ENCODE measurements at regions not wholly inside any gene's neighbourhood (a gene's known extent, or its start where the extent isn't known, plus 50 kb on each side); places are given as distances from the start of the nearest gene placed in this dataset.
"Not testable (repeated sequence)": the region's sequence is repeated elsewhere in the genome, so short reads cannot be mapped to it uniquely, and the experiment has no call there.

GRCh38 chr3:87706176-87706575, 352.6 kb downstream of the CGGBP1 start:
- Histone ChIP-seq H3K36me3 (ENCODE audit: control insufficient read depth, insufficient read depth, low read length) (no peaks in the 10 kb centered on the region), H3K27me3 (ENCODE audit: control insufficient read depth, insufficient read depth, low read length) (no peaks in the 10 kb centered on the region), H3K4me3 (ENCODE audit: low read depth, low read length) (no peak overlapping the region)
- TF ChIP-seq CTCF (IDR thresholded peaks at IDR 0.05; ENCODE audit: insufficient read depth, low read length, poor library complexity, severe bottlenecking): no peak
- DNase-seq (ENCODE audit: low read depth): no peak

- Histone ChIP-seq H3K27me3 (ENCODE audit: control insufficient read depth, insufficient read depth, low read length) (no peaks in the 10 kb centered on the region), H3K4me3 (ENCODE audit: low read depth, low read length) (no peak overlapping the region), H3K36me3 (ENCODE audit: control insufficient read depth, insufficient read depth, low read length) (no peaks in the 10 kb centered on the region)
- no peak for DNase-seq (ENCODE audit: low read depth)
- TF ChIP-seq CTCF (IDR thresholded peaks at IDR 0.05; ENCODE audit: insufficient read depth, low read length, poor library complexity, severe bottlenecking): no peak
Observed at GRCh38 chr3:87702600-87702999, 356.2 kb downstream of the CGGBP1 start.

- Histone ChIP-seq H3K4me3 (ENCODE audit: low read depth, low read length) (no peak overlapping the region), H3K27me3 (ENCODE audit: control insufficient read depth, insufficient read depth, low read length) (no peaks in the 10 kb centered on the region), H3K36me3 (ENCODE audit: control insufficient read depth, insufficient read depth, low read length) (no peaks in the 10 kb centered on the region)
- TF ChIP-seq CTCF (IDR thresholded peaks at IDR 0.05; ENCODE audit: insufficient read depth, low read length, poor library complexity, severe bottlenecking): no peak
- no peak for DNase-seq (ENCODE audit: low read depth)
Observed at GRCh38 chr3:87696124-87697013, 362.4 kb downstream of the CGGBP1 start.

- no peak overlapping the region for H3K4me3 ChIP-seq (ENCODE audit: low read depth, low read length)
- H3K36me3 ChIP-seq (ENCODE audit: control insufficient read depth, insufficient read depth, low read length): no peaks in the 10 kb centered on the region
- no peak for DNase-seq (ENCODE audit: low read depth)
- no peak for TF ChIP-seq CTCF (IDR thresholded peaks at IDR 0.05; ENCODE audit: insufficient read depth, low read length, poor library complexity, severe bottlenecking)
- H3K27me3 ChIP-seq (ENCODE audit: control insufficient read depth, insufficient read depth, low read length): no peaks in the 10 kb centered on the region
Observed at GRCh38 chr3:87694678-87695077, 364.1 kb downstream of the CGGBP1 start.

- no peak for DNase-seq (ENCODE audit: low read depth)
- no peaks in the 10 kb centered on the region for H3K27me3 ChIP-seq (ENCODE audit: control insufficient read depth, insufficient read depth, low read length)
- H3K36me3 ChIP-seq (ENCODE audit: control insufficient read depth, insufficient read depth, low read length): no peaks in the 10 kb centered on the region
- no peak for TF ChIP-seq CTCF (IDR thresholded peaks at IDR 0.05; ENCODE audit: insufficient read depth, low read length, poor library complexity, severe bottlenecking)
- no peak overlapping the region for H3K4me3 ChIP-seq (ENCODE audit: low read depth, low read length)
Observed at GRCh38 chr3:87691109-87691508, 367.7 kb downstream of the CGGBP1 start.

- H3K4me3 ChIP-seq (ENCODE audit: low read depth, low read length); H3K27me3 ChIP-seq (ENCODE audit: control insufficient read depth, insufficient read depth, low read length); H3K36me3 ChIP-seq (ENCODE audit: control insufficient read depth, insufficient read depth, low read length); DNase-seq (ENCODE audit: low read depth): not testable (repeated sequence)
Observed at GRCh38 chr3:87678984-87679660, 379.7 kb downstream of the CGGBP1 start.

Data from kidney epithelial cell (primary cell).